ENCODE measurements at regions not wholly inside any gene's neighbourhood (a gene's known extent, or its start where the extent isn't known, plus 50 kb on each side); places are given as distances from the start of the nearest gene placed in this dataset.

- no peak overlapping the region for H3K4me3 ChIP-seq
- intact Hi-C loops (cut with micrococcal nuclease), result loop anchor here (10.0 kb wide), 1 partner anchor 154 kb away; no protein-coding TSS in a partner anchor
- no peak for FAIRE-seq
- TF ChIP-seq EWSR1 (IDR thresholded peaks at IDR 0.05; ENCODE audit: borderline replicate concordance, low read depth, partially characterized antibody) (no peak), RREB1 (CRISPR knock-in tag; IDR thresholded peaks at IDR 0.05) (no peak), ZBTB2 (IDR thresholded peaks at IDR 0.05) (no peak), CCNT2 (IDR thresholded peaks at IDR 0.05; ENCODE audit: borderline replicate concordance, extremely low read depth, insufficient read length, low read depth, low read length) (no peak), ZSCAN29 (IDR thresholded peaks at IDR 0.05) (no peak), ZNF444 (CRISPR knock-in tag; IDR thresholded peaks at IDR 0.05) (no peak), MEF2A (IDR thresholded peaks at IDR 0.05; ENCODE audit: control insufficient read depth, low read depth, low read length) (no peak), ZNF134 (CRISPR knock-in tag; conservative IDR thresholded peaks at IDR 0.05) (no peak), NCOA2 (IDR thresholded peaks at IDR 0.05; ENCODE audit: partially characterized antibody in 2 of 2) (no peak), XRCC5 (IDR thresholded peaks at IDR 0.05; ENCODE audit: low read depth, low read length) (no peak)
- in situ Hi-C loops (cut with MboI), result no loop called here
- POLR2A ChIA-PET, result no interaction called here
- H3K36me3 ChIP-seq (ENCODE audit: control insufficient read depth, insufficient read depth, low read length), result no peaks in the 10 kb centered on the region
- WGBS (ENCODE audit: insufficient coverage, low coverage, missing lambda C conversion rate), result 0% methylated on average over 3 of the region's 3 CpGs
- no peak for DNase-seq (ENCODE audit: extremely low read depth in 1 of 4, low spot score in 3 of 4)
- H3K9ac ChIP-seq (ENCODE audit: insufficient read depth in 1 of 2, low read depth in 2 of 2, low read length in 2 of 2), result no peak overlapping the region
- H4K20me1 ChIP-seq (replicated peaks; ENCODE audit: control insufficient read depth, insufficient read depth, low read length), result no peaks in the 10 kb centered on the region
- no peak overlapping the region for H3K4me2 ChIP-seq (ENCODE audit: insufficient read depth, low read length)
- no peaks in the 10 kb centered on the region for H3K79me2 ChIP-seq (ENCODE audit: control insufficient read depth, insufficient read depth, low read length)
- no peaks in the 10 kb centered on the region for H3K9me1 ChIP-seq (ENCODE audit: control insufficient read depth, insufficient read depth, low read length)
- H3K27ac ChIP-seq (ENCODE audit: extremely low read depth, low read depth, low read length), result no peak overlapping the region
- H3K4me1 ChIP-seq (replicated peaks in 1 of 2; ENCODE audit: control insufficient read depth in 2 of 2, insufficient read depth in 2 of 2, low read length in 2 of 2), result no peaks in the 10 kb centered on the region; a peak in 1 of 5 replicates
- H3K27me3 ChIP-seq (ENCODE audit: control insufficient read depth in 2 of 2, insufficient read depth in 2 of 2, low read length in 2 of 2), result peaks cover 13 to 29% of the 10 kb centered on the region in 2 experiments; a peak in 4 of 5 replicates
- ATAC-seq, result no peak
- CTCF ChIA-PET (ENCODE audit: low intra/inter-chr PET ratio), result no interaction called here
- no peaks in the 10 kb centered on the region for H3K9me3 ChIP-seq (replicated peaks; ENCODE audit: control insufficient read depth, insufficient read depth, low read depth, low read length)
- no TSS peak for BruUV-seq (replicated peaks)
- H2AFZ ChIP-seq (ENCODE audit: low read depth, low read length), result no peak overlapping the region
Measured at GRCh38 chr1:58399176-58399575, 147.3 kb downstream of the OMA1 start.

All from K562 (cell line).